K562 (cell line): ENCODE measurements at regions not wholly inside any gene's neighbourhood (a gene's known extent, or its start where the extent isn't known, plus 50 kb on each side); places are given as distances from the start of the nearest gene placed in this dataset.
"Not testable (repeated sequence)": the region's sequence is repeated elsewhere in the genome, so short reads cannot be mapped to it uniquely, and the experiment has no call there.

Experiments used
- ATAC-seq: fragments of 200-7000 bp; cut with Tn5 transposase; 3 replicates; pipeline ENCODE4 v1.9.1; 2020; ENCODE audit warnings: moderate library complexity
- BruUV-seq: library from RNA; stranded (reverse); fragments of 400-500 nt; replicated peaks from 2 replicates; lab custom pipeline; 2021; lab: Mats Ljungman, UMichigan
- CTCF ChIA-PET: fragments of 300-600 bp; formaldehyde crosslinking; extraction: SDS; loops from one replicate; lab custom pipeline; 2021; ENCODE audit warnings: low intra/inter-chr PET ratio; lab: Yijun Ruan, JAX
- POLR2A ChIA-PET: fragments of 300-600, 350-650 bp; sonication (Branson Sonifier 250); formaldehyde crosslinking; extraction: SDS; loops from one replicate; lab custom pipeline; 2021; ENCODE audit warnings: antibody characterized with exemption, inconsistent platforms; lab: Yijun Ruan, JAX
- DNase-seq, 4 experiments: peaks; one replicate each; pipeline versions ENCODE4 v3.0.0 to v3.0.0-alpha.2; 2011 to 2018; ENCODE audit warnings: low spot score in 3 of 4, mixed read lengths in 3 of 4; ENCODE audit errors: extremely low read depth in 1 of 4
- FAIRE-seq: peaks from 2 replicates; lab custom pipeline; 2011; peaks lifted over from hg19 to GRCh38; lab: Jason Lieb, UNC
- H2AFZ ChIP-seq: 2 replicates; pipeline ENCODE4 v1.6.0; 2011; ENCODE audit warnings: low read depth, low read length, control low read depth, inconsistent platforms
- H3K27ac ChIP-seq: fragments of 200-600 bp; 3 replicates; pipeline ENCODE4 v1.8.0; 2011; ENCODE audit warnings: low read depth, mild to moderate bottlenecking, control low read depth, inconsistent platforms, low read length, moderate library complexity, mixed read lengths; ENCODE audit errors: extremely low read depth
- H3K27me3 ChIP-seq, 2 experiments: fragments of 300-600 bp in 1 of 2; 2 replicates in 1 of 2; 3 replicates in 1 of 2; pipeline versions ENCODE4 v1.6.0 to v1.8.0; 2011; ENCODE audit warnings: inconsistent platforms in 2 of 2, low read length in 2 of 2, mild to moderate bottlenecking in 1 of 2, mixed read lengths in 1 of 2, moderate library complexity in 1 of 2; ENCODE audit not compliant: control insufficient read depth in 2 of 2, insufficient read depth in 2 of 2
- H3K36me3 ChIP-seq: fragments of 300-600 bp; 3 replicates; pipeline ENCODE4 v1.8.0; 2011; ENCODE audit warnings: mild to moderate bottlenecking, low read length, inconsistent platforms; ENCODE audit not compliant: control insufficient read depth, insufficient read depth
- H3K4me1 ChIP-seq, 2 experiments: fragments of 200-600 bp in 1 of 2; replicated peaks in 1 of 2; 2 replicates in 1 of 2; 3 replicates in 1 of 2; pipeline versions ENCODE4 v1.5.1 to v1.8.0; 2011; ENCODE audit warnings: inconsistent platforms in 2 of 2, low read length in 2 of 2, mild to moderate bottlenecking in 1 of 2, mixed read lengths in 1 of 2, moderate library complexity in 1 of 2; ENCODE audit not compliant: control insufficient read depth in 2 of 2, insufficient read depth in 2 of 2
- H3K4me2 ChIP-seq: 2 replicates; pipeline ENCODE4 v1.6.1; 2011; ENCODE audit warnings: low read length, control low read depth, inconsistent platforms, mixed read lengths; ENCODE audit not compliant: insufficient read depth
- H3K4me3 ChIP-seq: fragments of 200-600 bp; sonication (generic), shearing (Covaris generic); 2 replicates; pipeline ENCODE4 v1.5.1; 2016; ENCODE audit warnings: control low read depth, inconsistent platforms
- H3K79me2 ChIP-seq: fragments of 200-600 bp; 3 replicates; pipeline ENCODE4 v1.8.0; 2011; ENCODE audit warnings: low read length, inconsistent platforms; ENCODE audit not compliant: control insufficient read depth, insufficient read depth
- H3K9ac ChIP-seq, 2 experiments: 2 replicates each; pipeline versions ENCODE4 v1.6.0 to v1.6.1; 2011; ENCODE audit warnings: low read depth in 2 of 2, low read length in 2 of 2, control low read depth in 1 of 2, inconsistent platforms in 1 of 2, mild to moderate bottlenecking in 1 of 2, mixed read lengths in 1 of 2; ENCODE audit not compliant: insufficient read depth in 1 of 2
- H3K9me1 ChIP-seq: one replicate; pipeline ENCODE4 v1.6.0; 2011; ENCODE audit warnings: inconsistent platforms, mild to moderate bottlenecking, low read length, moderate library complexity; ENCODE audit not compliant: control insufficient read depth, insufficient read depth
- H3K9me3 ChIP-seq: replicated peaks from 2 replicates; pipeline ENCODE4 v1.5.1; 2011; ENCODE audit warnings: low read depth, low read length, inconsistent platforms; ENCODE audit not compliant: control insufficient read depth, insufficient read depth
- H4K20me1 ChIP-seq: replicated peaks from 2 replicates; pipeline ENCODE4 v1.6.1; 2011; ENCODE audit warnings: low read length, inconsistent platforms, mixed read lengths; ENCODE audit not compliant: control insufficient read depth, insufficient read depth
- CEBPB ChIP-seq: fragments of 450-650 bp; IDR thresholded peaks from 2 replicates; pipeline ENCODE4 v1.6.1; 2016; ENCODE audit warnings: missing genetic modification characterization, missing compliant biosample characterization
- SRF ChIP-seq, 2 experiments: fragments of 250-450, 450-650 bp in 1 of 2; sonication (Bioruptor Pico) in 1 of 2; sonication (generic) in 1 of 2; formaldehyde crosslinking; IDR thresholded peaks; 2 replicates each; pipeline versions ENCODE4 v1.5.0 to v1.5.1; 2020 to 2022; ENCODE audit warnings: mild to moderate bottlenecking in 1 of 2, missing genetic modification reagents in 1 of 2
- ZBTB40 ChIP-seq, 2 experiments: fragments of 450-650 bp in 1 of 2; sonication (generic) in 1 of 2; formaldehyde crosslinking in 1 of 2; IDR thresholded peaks; 2 replicates each; pipeline versions ENCODE4 v1.7.1 to v1.9.0; 2016 to 2022; ENCODE audit warnings: inconsistent platforms in 1 of 2, mild to moderate bottlenecking in 1 of 2, missing genetic modification reagents in 1 of 2
- WGBS: fragments of 100-300 bp; shearing (Covaris generic); methylation state at CpG from one replicate; pipeline ENCODE4 v1.1.6; 2016; ENCODE audit warnings: low coverage, mixed read lengths; ENCODE audit not compliant: insufficient coverage; ENCODE audit errors: missing lambda C conversion rate; 5-methylcytosine and 5-hydroxymethylcytosine counted together
- in situ Hi-C: fragments of 300-500 bp; cut with MboI; formaldehyde crosslinking; loops from 4 replicates; pipeline ENCODE4 v1.15.0; 2018; ENCODE audit warnings: inconsistent platforms, mixed read lengths
- intact Hi-C: fragments of 100-400 bp; cut with micrococcal nuclease; formaldehyde crosslinking; loops from 2 replicates; pipeline ENCODE4 v1.14.2; 2022

- POLR2A ChIA-PET = interaction anchor here (1.3 to 3.5 kb wide), 4 partner anchors 12 to 24 kb away, joined by 3 to 18 read pairs (median 3); no protein-coding TSS in a partner anchor
- Histone ChIP-seq H3K4me1 (peaks cover 0 to 25% of the 10 kb centered on the region in 2 experiments; a peak in 3 of 5 replicates), H3K79me2 (peaks cover 35% of the 10 kb centered on the region; the same call in 2 of the 3 replicates)
- 63% methylated on average over 6 of the region's 6 CpGs for WGBS
- H3K4me2 ChIP-seq; H3K4me3 ChIP-seq; H4K20me1 ChIP-seq; H3K27me3 ChIP-seq; H3K9ac ChIP-seq; H3K9me3 ChIP-seq; in situ Hi-C loops; FAIRE-seq; H3K9me1 ChIP-seq; BruUV-seq; H3K36me3 ChIP-seq; H3K27ac ChIP-seq; H2AFZ ChIP-seq; DNase-seq; TF ChIP-seq ZBTB40 (CRISPR knock-in tag; IDR thresholded peaks at IDR 0.05): not testable (repeated sequence)
- intact Hi-C loops = loop anchor here (10.0 kb wide), 2 partner anchors 290 to 1480 kb away; no protein-coding TSS in a partner anchor
- CTCF ChIA-PET = interaction anchor here (1.7 kb wide), 1 partner anchor 573 kb away, joined by 4 read pairs; no protein-coding TSS in a partner anchor
- TF ChIP-seq ZBTB40 (IDR thresholded peaks at IDR 0.05) = peak; percentile 80
- 0 out of 4 replicates have a peak, but pooled peaks of 1 of the 2 experiments have one; percentile 21 for TF ChIP-seq SRF (CRISPR knock-in tag; IDR thresholded peaks at IDR 0.05)
- TF ChIP-seq CEBPB (tag) = 0 out of 2 replicates have a peak, but pooled peaks have one; percentile 32
- ATAC-seq = peak; percentile 25
These were observed 137.3 kb upstream of the MTPN start for GRCh38 chr7:136114467-136114866.
